GM18507 (cell line): ENCODE measurements at regions not wholly inside any gene's neighbourhood (a gene's known extent, or its start where the extent isn't known, plus 50 kb on each side); places are given as distances from the start of the nearest gene placed in this dataset.

ENCODE experiments used
- DNase-seq: peaks from one replicate; pipeline ENCODE4 v3.0.0; 2011; ENCODE audit warnings: low read depth; ENCODE audit not compliant: insufficient read length; ENCODE audit errors: extremely low spot score
- FAIRE-seq: peaks from 2 replicates; lab custom pipeline; 2011; peaks lifted over from hg19 to GRCh38; lab: Jason Lieb, UNC

- no peak for DNase-seq
- no peak for FAIRE-seq
These were observed 298.7 kb upstream of the GOLIM4 start for GRCh38 chr3:168394439-168394838.

- no peak for FAIRE-seq
- no peak for DNase-seq
These were observed 290.6 kb upstream of the GOLIM4 start for GRCh38 chr3:168386301-168386700.

- DNase-seq: no peak
- FAIRE-seq: no peak
These were observed 289.3 kb upstream of the GOLIM4 start for GRCh38 chr3:168384990-168385389.

GRCh38 chr3:168383573-168383972, 287.8 kb upstream of the GOLIM4 start:
- FAIRE-seq: no peak
- no peak for DNase-seq

GRCh38 chr3:168371846-168372245, 276.1 kb upstream of the GOLIM4 start:
- FAIRE-seq (no peak), DNase-seq (no peak)

GRCh38 chr3:168364967-168365366, 269.2 kb upstream of the GOLIM4 start:
- no peak for FAIRE-seq
- no peak for DNase-seq

GRCh38 chr3:168362661-168363247, 267.0 kb upstream of the GOLIM4 start:
- DNase-seq (no peak), FAIRE-seq (no peak)

- no peak for FAIRE-seq
- DNase-seq: no peak
These were observed 266.4 kb upstream of the GOLIM4 start for GRCh38 chr3:168362156-168362555.

GRCh38 chr3:168360993-168361392, 265.3 kb upstream of the GOLIM4 start:
- DNase-seq (no peak), FAIRE-seq (no peak)

- DNase-seq (no peak), FAIRE-seq (no peak)
These were observed 247.5 kb upstream of the GOLIM4 start for GRCh38 chr3:168342946-168343850.

- DNase-seq (no peak), FAIRE-seq (no peak)
These were observed 246.5 kb upstream of the GOLIM4 start for GRCh38 chr3:168341956-168342936.

GRCh38 chr3:168341192-168341815, 245.6 kb upstream of the GOLIM4 start:
- DNase-seq (no peak), FAIRE-seq (no peak)

GRCh38 chr3:168338161-168338560, 242.4 kb upstream of the GOLIM4 start:
- FAIRE-seq: no peak
- no peak for DNase-seq

- peak; percentile 5 for FAIRE-seq
- DNase-seq: no peak
These were observed 240.6 kb upstream of the GOLIM4 start for GRCh38 chr3:168336276-168336675.

GRCh38 chr3:168333410-168333935, 237.7 kb upstream of the GOLIM4 start:
- no peak for DNase-seq
- no peak for FAIRE-seq

GRCh38 chr3:168331756-168332155, 236.0 kb upstream of the GOLIM4 start:
- no peak for FAIRE-seq
- no peak for DNase-seq

GRCh38 chr3:168330983-168331382, 235.3 kb upstream of the GOLIM4 start:
- FAIRE-seq: no peak

GRCh38 chr3:168327856-168328255, 232.1 kb upstream of the GOLIM4 start:
- DNase-seq (no peak), FAIRE-seq (no peak)

More at GRCh38 chr3:168330983-168331382, 235.3 kb upstream of the GOLIM4 start:
- DNase-seq: no peak

- DNase-seq: no peak
- FAIRE-seq: no peak
These were observed 230.0 kb upstream of the GOLIM4 start for GRCh38 chr3:168325684-168326083.
